Neutrophil (primary cell): ENCODE measurements at regions not wholly inside any gene's neighbourhood (a gene's known extent, or its start where the extent isn't known, plus 50 kb on each side); places are given as distances from the start of the nearest gene placed in this dataset.

ENCODE experiments used
- H3K27ac ChIP-seq: fragments of 200-600 bp; sonication (generic); 2 replicates; pipeline ENCODE4 v1.5.1; 2016; ENCODE audit warnings: mild to moderate bottlenecking, moderate library complexity
- H3K27me3 ChIP-seq: fragments of 200-600 bp; sonication (generic); 2 replicates; pipeline ENCODE4 v1.6.0; 2016; ENCODE audit warnings: mild to moderate bottlenecking
- H3K36me3 ChIP-seq: fragments of 200-600 bp; sonication (generic); 2 replicates; pipeline ENCODE4 v1.5.1; 2017
- H3K4me1 ChIP-seq, 2 experiments: fragments of 200-600 bp in 1 of 2; sonication (generic) in 1 of 2; 1 replicate in 1 of 2; 2 replicates in 1 of 2; pipeline versions ENCODE4 v1.5.1 to v1.6.1; 2013 to 2016; ENCODE audit warnings: low read depth in 1 of 2, low read length in 1 of 2, mild to moderate bottlenecking in 1 of 2, moderate library complexity in 1 of 2; ENCODE audit not compliant: control insufficient read depth in 1 of 2, insufficient read depth in 1 of 2
- H3K4me3 ChIP-seq, 2 experiments: fragments of 200-600 bp in 1 of 2; sonication (generic) in 1 of 2; 1 replicate in 1 of 2; 2 replicates in 1 of 2; pipeline ENCODE4 v1.5.1; 2013 to 2016; ENCODE audit warnings: low read depth in 1 of 2, low read length in 1 of 2, mild to moderate bottlenecking in 1 of 2, moderate library complexity in 1 of 2
- H3K9me3 ChIP-seq: fragments of 200-600 bp; sonication (generic); 2 replicates; pipeline ENCODE4 v1.5.1; 2016
- CTCF ChIP-seq: fragments of 200-600 bp; sonication (generic); IDR thresholded peaks from 2 replicates; pipeline ENCODE4 v1.5.1; 2016; ENCODE audit warnings: antibody characterized with exemption

- TF ChIP-seq CTCF: no peak
- Histone ChIP-seq H3K4me1 (peaks cover 9 to 10% of the 10 kb centered on the region in 2 experiments), H3K36me3 (no peaks in the 10 kb centered on the region), H3K4me3 (no peak overlapping the region), H3K9me3 (no peaks in the 10 kb centered on the region), H3K27ac (no peak overlapping the region), H3K27me3 (no peaks in the 10 kb centered on the region)
These were observed 525.3 kb downstream of the CD83 start for GRCh38 chr6:14642842-14643241.

GRCh38 chr6:14644381-14644780, 526.8 kb downstream of the CD83 start:
- no peaks in the 10 kb centered on the region for H3K27me3 ChIP-seq
- no peak overlapping the region for H3K27ac ChIP-seq
- TF ChIP-seq CTCF: no peak
- no peak overlapping the region for H3K4me3 ChIP-seq
- no peaks in the 10 kb centered on the region for H3K9me3 ChIP-seq
- no peaks in the 10 kb centered on the region for H3K36me3 ChIP-seq
- no peaks in the 10 kb centered on the region for H3K4me1 ChIP-seq

GRCh38 chr6:14645221-14645620, 527.6 kb downstream of the CD83 start:
- Histone ChIP-seq H3K4me3 (no peak overlapping the region), H3K4me1 (no peaks in the 10 kb centered on the region), H3K27me3 (no peaks in the 10 kb centered on the region), H3K36me3 (no peaks in the 10 kb centered on the region), H3K27ac (no peak overlapping the region), H3K9me3 (no peaks in the 10 kb centered on the region)
- no peak for TF ChIP-seq CTCF

- Histone ChIP-seq H3K27ac (no peak overlapping the region), H3K27me3 (no peaks in the 10 kb centered on the region), H3K4me1 (no peaks in the 10 kb centered on the region), H3K9me3 (no peaks in the 10 kb centered on the region), H3K36me3 (no peaks in the 10 kb centered on the region), H3K4me3 (no peak overlapping the region)
- no peak for TF ChIP-seq CTCF
These were observed 528.3 kb downstream of the CD83 start for GRCh38 chr6:14645841-14646240.

- Histone ChIP-seq H3K9me3 (no peaks in the 10 kb centered on the region), H3K27ac (no peak overlapping the region)
- no peak for TF ChIP-seq CTCF
These were observed 528.8 kb downstream of the CD83 start for GRCh38 chr6:14646371-14646770.

GRCh38 chr6:14647357-14647756, 529.8 kb downstream of the CD83 start:
- no peaks in the 10 kb centered on the region for H3K4me1 ChIP-seq
- H3K9me3 ChIP-seq: no peaks in the 10 kb centered on the region
- H3K27ac ChIP-seq: no peak overlapping the region
- no peaks in the 10 kb centered on the region for H3K27me3 ChIP-seq
- no peaks in the 10 kb centered on the region for H3K36me3 ChIP-seq
- no peak overlapping the region for H3K4me3 ChIP-seq
- TF ChIP-seq CTCF: no peak

More at GRCh38 chr6:14646371-14646770, 528.8 kb downstream of the CD83 start:
- H3K4me1 ChIP-seq: no peaks in the 10 kb centered on the region
- H3K36me3 ChIP-seq: no peaks in the 10 kb centered on the region
- H3K27me3 ChIP-seq: no peaks in the 10 kb centered on the region
- no peak overlapping the region for H3K4me3 ChIP-seq
